Thyroid gland (tissue), 4 donors: ENCODE measurements at regions not wholly inside any gene's neighbourhood (a gene's known extent, or its start where the extent isn't known, plus 50 kb on each side); places are given as distances from the start of the nearest gene placed in this dataset.

Experiments
- DNase-seq, 2 donors: peaks; one replicate each; pipeline ENCODE4 v3.0.0-alpha.2; 2019
- H3K27ac ChIP-seq, 3 donors: fragments of 200-600 bp; sonication (generic); 1 replicate in 2 of 3; 2 replicates in 1 of 3; pipeline ENCODE4 v1.5.1; 2016 to 2019; ENCODE audit warnings: mild to moderate bottlenecking in 1 of 3, moderate library complexity in 1 of 3
- H3K27me3 ChIP-seq: fragments of 200-600 bp; sonication (generic); one replicate; pipeline ENCODE4 v1.5.1; 2019
- H3K36me3 ChIP-seq, 2 donors: fragments of 200-600 bp; sonication (generic); one replicate each; pipeline ENCODE4 v1.5.1; 2016 to 2019
- H3K4me1 ChIP-seq, 2 donors: fragments of 200-600 bp; sonication (generic); one replicate each; pipeline ENCODE4 v1.5.1; 2017 to 2019
- H3K4me3 ChIP-seq, 3 donors: fragments of 200-600 bp; sonication (generic); replicated peaks in 1 of 3; 1 replicate in 2 of 3; 2 replicates in 1 of 3; pipeline ENCODE4 v1.5.1; 2016; ENCODE audit warnings: mild to moderate bottlenecking in 1 of 3
- H3K9me3 ChIP-seq: fragments of 200-600 bp; sonication (generic); one replicate; pipeline ENCODE4 v1.5.1; 2017
- POLR2A ChIP-seq, 2 donors: fragments of 450-650 bp; IDR thresholded peaks; one replicate each; pipeline ENCODE4 v1.6.1; 2017; ENCODE audit warnings: antibody characterized with exemption in 2 of 2, mild to moderate bottlenecking in 2 of 2, moderate library complexity in 1 of 2
- WGBS, 2 donors: methylation state at CpG; one replicate each; pipeline ENCODE4 v1.1.5; 2017; 5-methylcytosine and 5-hydroxymethylcytosine counted together
- intact Hi-C: fragments of 100-400 bp; cut with DNase I; formaldehyde crosslinking; loops from one replicate; pipeline ENCODE4 v1.15.1; 2023
- TF ChIP-seq, protein P1 (sequence below), 6 experiments: fragments of 200-600 bp in 3 of 6; fragments of 450-650 bp in 3 of 6; sonication (generic) in 3 of 6; IDR thresholded peaks; one replicate each; pipeline ENCODE4 v1.5.1; 2016 to 2019; ENCODE audit warnings: antibody characterized with exemption in 6 of 6, mild to moderate bottlenecking in 2 of 6, inconsistent platforms in 1 of 6, moderate library complexity in 1 of 6

DNA sequence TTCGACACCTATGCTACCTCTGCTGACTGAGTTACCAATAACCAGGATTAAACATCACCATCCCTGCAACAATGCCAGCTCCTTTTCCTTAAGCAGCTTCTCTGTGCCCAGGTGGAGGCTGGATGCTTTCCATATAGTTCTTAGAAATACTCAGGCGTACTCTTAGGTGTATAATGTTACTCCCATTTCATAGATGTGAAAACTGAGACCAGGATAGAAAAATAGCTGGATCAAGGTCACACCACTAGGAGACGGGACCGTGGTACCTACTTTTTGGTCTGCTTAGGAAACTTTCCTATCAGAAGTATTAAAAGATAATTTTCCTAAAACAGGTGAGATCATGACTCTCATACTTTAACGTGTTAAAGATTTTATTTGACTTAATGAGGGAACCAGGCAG is 141.7 kb upstream of the RPL38 start:
- intact Hi-C loops: no loop called here
- Histone ChIP-seq H3K9me3 (no peaks in the 10 kb centered on the region), H3K4me1 (no peaks in the 10 kb centered on the region), H3K4me3 (no peak overlapping the region), H3K27ac (no peak overlapping the region), H3K36me3 (no peaks in the 10 kb centered on the region), H3K27me3 (no peaks in the 10 kb centered on the region)
- 78 to 83% methylated on average over 5 of the region's 5 CpGs for WGBS, 2 donors
- DNase-seq: no peak
- TF ChIP-seq POLR2A (IDR thresholded peaks at IDR 0.05): no peak
- TF ChIP-seq, protein P1, sequence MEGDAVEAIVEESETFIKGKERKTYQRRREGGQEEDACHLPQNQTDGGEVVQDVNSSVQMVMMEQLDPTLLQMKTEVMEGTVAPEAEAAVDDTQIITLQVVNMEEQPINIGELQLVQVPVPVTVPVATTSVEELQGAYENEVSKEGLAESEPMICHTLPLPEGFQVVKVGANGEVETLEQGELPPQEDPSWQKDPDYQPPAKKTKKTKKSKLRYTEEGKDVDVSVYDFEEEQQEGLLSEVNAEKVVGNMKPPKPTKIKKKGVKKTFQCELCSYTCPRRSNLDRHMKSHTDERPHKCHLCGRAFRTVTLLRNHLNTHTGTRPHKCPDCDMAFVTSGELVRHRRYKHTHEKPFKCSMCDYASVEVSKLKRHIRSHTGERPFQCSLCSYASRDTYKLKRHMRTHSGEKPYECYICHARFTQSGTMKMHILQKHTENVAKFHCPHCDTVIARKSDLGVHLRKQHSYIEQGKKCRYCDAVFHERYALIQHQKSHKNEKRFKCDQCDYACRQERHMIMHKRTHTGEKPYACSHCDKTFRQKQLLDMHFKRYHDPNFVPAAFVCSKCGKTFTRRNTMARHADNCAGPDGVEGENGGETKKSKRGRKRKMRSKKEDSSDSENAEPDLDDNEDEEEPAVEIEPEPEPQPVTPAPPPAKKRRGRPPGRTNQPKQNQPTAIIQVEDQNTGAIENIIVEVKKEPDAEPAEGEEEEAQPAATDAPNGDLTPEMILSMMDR (IDR thresholded peaks at IDR 0.05): no peak

DNA sequence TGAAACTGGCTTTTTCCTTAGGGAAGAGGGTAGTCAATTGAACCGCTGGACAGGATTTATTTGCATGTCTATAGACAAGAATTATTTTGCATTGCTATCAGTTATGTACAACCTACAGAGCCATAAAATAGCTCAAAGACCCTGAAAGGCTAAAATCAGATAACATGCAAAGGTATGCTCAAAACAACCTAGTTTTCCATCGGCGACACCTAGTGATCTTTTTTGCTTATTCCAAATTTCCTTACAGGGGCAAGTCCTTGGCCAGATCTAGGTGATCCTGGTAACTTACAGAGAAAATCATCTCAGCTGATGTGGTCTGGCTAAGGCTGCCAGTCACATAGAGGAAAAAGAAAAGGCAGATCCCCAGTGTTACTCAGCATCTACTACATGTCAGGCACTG is 141.2 kb upstream of the RPL38 start:
- no peaks in the 10 kb centered on the region for H3K9me3 ChIP-seq
- intact Hi-C loops: no loop called here
- TF ChIP-seq POLR2A (IDR thresholded peaks at IDR 0.05): no peak
- TF ChIP-seq, protein P1 (IDR thresholded peaks at IDR 0.05): no peak
- no peaks in the 10 kb centered on the region for H3K36me3 ChIP-seq
- no peak overlapping the region for H3K4me3 ChIP-seq
- 55 to 64% methylated on average over 3 of the region's 3 CpGs for WGBS, 2 donors
- no peaks in the 10 kb centered on the region for H3K4me1 ChIP-seq
- no peak for DNase-seq
- no peak overlapping the region for H3K27ac ChIP-seq
- no peaks in the 10 kb centered on the region for H3K27me3 ChIP-seq

DNA sequence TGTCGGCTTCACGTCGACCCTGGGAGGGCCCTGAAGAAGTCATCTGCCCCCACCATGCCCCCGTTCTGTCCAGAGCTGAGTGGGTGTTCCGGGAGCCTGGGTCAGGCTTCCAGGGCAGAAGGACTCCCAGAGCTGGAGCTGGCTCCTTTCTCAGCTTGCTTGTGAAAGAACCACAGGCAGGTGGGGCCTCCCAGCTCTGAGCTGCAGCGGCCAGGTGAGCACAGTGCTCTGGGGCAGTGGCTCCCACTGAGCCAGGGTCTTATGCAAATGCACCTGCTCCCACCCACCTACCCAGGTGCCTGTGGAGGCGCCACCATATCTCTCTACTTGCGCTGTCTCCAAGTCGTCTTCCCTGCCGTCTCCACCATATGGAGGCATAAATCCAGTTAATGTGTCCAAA is 140.0 kb upstream of the RPL38 start:
- H3K27ac ChIP-seq: no peak overlapping the region
- no peaks in the 10 kb centered on the region for H3K4me1 ChIP-seq
- no peak for DNase-seq
- 63 to 68% methylated on average over 9 of the region's 10 CpGs for WGBS, 2 donors
- no peaks in the 10 kb centered on the region for H3K9me3 ChIP-seq
- no peaks in the 10 kb centered on the region for H3K27me3 ChIP-seq
- intact Hi-C loops: no loop called here
- no peaks in the 10 kb centered on the region for H3K36me3 ChIP-seq
- no peak overlapping the region for H3K4me3 ChIP-seq
- no peak for TF ChIP-seq POLR2A (IDR thresholded peaks at IDR 0.05)
- TF ChIP-seq, protein P1 (IDR thresholded peaks at IDR 0.05): no peak

DNA sequence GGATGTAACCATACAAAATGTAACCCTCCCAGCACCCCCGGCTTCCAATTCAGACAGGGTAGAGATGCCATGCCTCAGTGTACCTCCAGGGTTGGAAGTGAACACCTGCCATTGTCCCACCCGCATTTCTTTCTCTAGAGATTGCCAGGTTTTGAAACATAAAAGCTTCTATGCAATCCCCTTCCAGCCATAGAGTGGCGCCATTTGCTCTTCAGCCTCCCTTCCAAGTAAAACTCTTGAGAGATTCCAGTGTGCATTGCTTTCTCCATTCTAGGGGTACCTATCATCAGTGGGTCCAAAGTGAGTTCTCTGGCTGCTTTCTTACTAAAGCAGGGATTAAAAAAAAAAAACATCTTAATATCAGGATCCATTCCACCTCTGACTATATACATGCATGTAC is 133.1 kb upstream of the RPL38 start:
- DNase-seq: no peak
- Histone ChIP-seq H3K9me3 (no peaks in the 10 kb centered on the region), H3K36me3 (no peaks in the 10 kb centered on the region), H3K27ac (no peak overlapping the region), H3K4me3 (no peak overlapping the region), H3K4me1 (no peaks in the 10 kb centered on the region), H3K27me3 (no peaks in the 10 kb centered on the region)
- intact Hi-C loops: no loop called here
- TF ChIP-seq, protein P1 (IDR thresholded peaks at IDR 0.05): no peak
- no peak for TF ChIP-seq POLR2A (IDR thresholded peaks at IDR 0.05)
- WGBS, 2 donors: 72 to 84% methylated on average over 3 of the region's 3 CpGs

DNA sequence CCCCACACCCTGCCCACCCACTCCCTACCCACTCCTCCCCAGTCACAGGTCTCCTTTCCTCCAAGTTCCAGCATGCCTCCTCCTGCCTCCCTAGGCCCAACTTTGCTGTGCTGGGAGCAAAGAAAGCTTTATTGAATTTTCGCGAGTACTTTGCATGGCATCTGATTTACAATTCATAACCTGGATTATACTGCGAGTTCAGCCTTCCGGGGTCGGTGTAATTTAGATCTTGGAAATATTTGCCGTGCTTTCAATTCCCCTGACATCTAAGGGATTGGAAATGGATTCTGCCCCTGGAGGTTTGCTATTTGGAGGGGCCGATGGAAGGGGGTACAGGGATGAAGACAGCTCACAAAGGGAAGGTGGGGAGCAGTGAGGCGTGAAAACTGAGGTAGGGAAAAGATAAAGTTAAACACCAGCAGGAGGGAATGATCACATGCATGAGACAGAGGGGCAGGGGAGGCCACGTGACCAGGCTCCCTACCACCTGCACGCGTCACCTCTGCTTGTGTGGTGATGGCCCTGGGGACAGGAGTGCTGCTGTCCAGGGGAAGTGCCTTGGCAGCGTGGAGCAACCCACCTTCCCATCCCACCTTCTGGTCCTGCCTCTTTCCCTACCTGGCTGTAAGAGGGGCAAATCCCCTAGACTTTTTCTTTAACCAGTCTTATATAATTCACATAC is 132.3 kb upstream of the RPL38 start:
- TF ChIP-seq, protein P1 (IDR thresholded peaks at IDR 0.05): no peak
- TF ChIP-seq POLR2A (IDR thresholded peaks at IDR 0.05): no peak
- intact Hi-C loops: no loop called here
- Histone ChIP-seq H3K9me3 (no peaks in the 10 kb centered on the region), H3K4me1 (no peaks in the 10 kb centered on the region), H3K27ac (no peak overlapping the region), H3K4me3 (no peak overlapping the region), H3K36me3 (no peaks in the 10 kb centered on the region), H3K27me3 (no peaks in the 10 kb centered on the region)
- DNase-seq: no peak
- WGBS, 2 donors: 81 to 86% methylated on average over 12 of the region's 12 CpGs
